ENCODE measurements at regions not wholly inside any gene's neighbourhood (a gene's known extent, or its start where the extent isn't known, plus 50 kb on each side); places are given as distances from the start of the nearest gene placed in this dataset.
A peak's percentile ranks its signal among the peaks of the same experiment; 100 is the strongest.

- DNase-seq = no peak
Observed at GRCh38 chr4:138686106-138686835, 329.3 kb upstream of the NOCT start.

GRCh38 chr4:138685316-138685715 is 330.3 kb upstream of the NOCT start:
- no peak for DNase-seq

GRCh38 chr4:138680989-138681604 is 334.5 kb upstream of the NOCT start:
- DNase-seq = peak; percentile 74

GRCh38 chr4:138680256-138680655 is 335.3 kb upstream of the NOCT start:
- no peak for DNase-seq

- no peak for DNase-seq
Observed at GRCh38 chr4:138678985-138679746, 336.4 kb upstream of the NOCT start.

GRCh38 chr4:138677748-138678147 is 337.8 kb upstream of the NOCT start:
- no peak for DNase-seq

- DNase-seq = no peak
Observed at GRCh38 chr4:138677212-138677611, 338.4 kb upstream of the NOCT start.

- no peak for DNase-seq
Observed at GRCh38 chr4:138675685-138676084, 339.9 kb upstream of the NOCT start.

GRCh38 chr4:138674209-138674608 is 341.4 kb upstream of the NOCT start:
- DNase-seq = no peak

- DNase-seq = no peak
Observed at GRCh38 chr4:138673053-138673452, 342.5 kb upstream of the NOCT start.

- no peak for DNase-seq
Observed at GRCh38 chr4:138672393-138672976, 343.1 kb upstream of the NOCT start.

- DNase-seq = no peak
Observed at GRCh38 chr4:138671606-138672084, 343.9 kb upstream of the NOCT start.

- no peak for DNase-seq
Observed at GRCh38 chr4:138671106-138671505, 344.5 kb upstream of the NOCT start.

GRCh38 chr4:138670681-138671080 is 344.9 kb upstream of the NOCT start:
- DNase-seq = no peak

- peak; percentile 77 for DNase-seq
Observed at GRCh38 chr4:138669479-138670315, 345.9 kb upstream of the NOCT start.

- no peak for DNase-seq
Observed at GRCh38 chr4:138668309-138668708, 347.3 kb upstream of the NOCT start.

GRCh38 chr4:138666366-138666765 is 349.2 kb upstream of the NOCT start:
- DNase-seq = no peak

- DNase-seq = no peak
Observed at GRCh38 chr4:138665851-138666250, 349.7 kb upstream of the NOCT start.

- no peak for DNase-seq
Observed at GRCh38 chr4:138663883-138664282, 351.7 kb upstream of the NOCT start.

GRCh38 chr4:138659812-138660316 is 355.7 kb upstream of the NOCT start:
- DNase-seq = no peak

- DNase-seq = no peak
Observed at GRCh38 chr4:138659037-138659811, 356.4 kb upstream of the NOCT start.
